SIG-M5 treated with dmso at 0.1 percent for 504 hours (cell line): ENCODE measurements at regions not wholly inside any gene's neighbourhood (a gene's known extent, or its start where the extent isn't known, plus 50 kb on each side); places are given as distances from the start of the nearest gene placed in this dataset.
"Not testable (repeated sequence)": the region's sequence is repeated elsewhere in the genome, so short reads cannot be mapped to it uniquely, and the experiment has no call there.

ENCODE experiments used
- DNase-seq: peaks from one replicate; lab custom pipeline; 2025; ENCODE audit not compliant: unreplicated experiment; lab: John Stamatoyannopoulos, UW

DNA sequence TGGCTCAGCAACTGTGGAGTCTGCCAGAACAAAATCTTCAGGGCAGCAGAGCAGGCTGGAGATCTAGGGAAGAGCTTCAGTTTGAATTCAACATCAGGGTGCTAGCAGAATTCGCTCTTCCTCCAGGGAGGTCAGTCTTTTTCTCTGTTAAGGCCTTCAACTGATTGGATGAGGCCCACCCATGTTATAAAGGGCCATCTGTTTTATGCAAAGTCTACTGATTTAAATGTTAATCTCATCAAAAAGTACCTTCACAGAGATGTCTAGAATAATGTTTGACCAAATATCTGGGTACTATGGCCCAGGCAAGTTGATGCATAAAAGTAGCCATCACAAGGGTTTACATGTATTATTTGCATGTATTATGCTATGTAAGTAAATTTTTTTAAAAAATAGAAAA, 378.4 kb downstream of the BTG1 start:
- DNase-seq, result no peak

DNA sequence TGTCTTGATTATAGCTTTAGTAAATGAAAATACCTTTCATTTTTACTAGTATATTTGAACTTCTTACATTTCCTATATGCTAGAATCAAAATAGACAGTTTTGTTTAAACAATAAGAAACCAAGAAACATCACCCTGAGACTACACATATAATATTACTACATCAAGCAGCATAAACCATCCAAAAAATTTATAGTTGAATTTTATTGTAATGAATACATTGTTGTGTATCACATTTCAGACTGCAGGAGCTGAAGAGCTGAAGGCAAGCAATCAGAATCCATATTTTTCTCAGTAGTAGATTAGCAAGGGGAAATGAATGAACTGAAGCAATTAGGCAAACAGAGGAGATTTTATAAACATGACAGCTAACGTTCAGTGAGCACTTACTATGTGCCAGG, 379.2 kb downstream of the BTG1 start:
- DNase-seq, result no peak

DNA sequence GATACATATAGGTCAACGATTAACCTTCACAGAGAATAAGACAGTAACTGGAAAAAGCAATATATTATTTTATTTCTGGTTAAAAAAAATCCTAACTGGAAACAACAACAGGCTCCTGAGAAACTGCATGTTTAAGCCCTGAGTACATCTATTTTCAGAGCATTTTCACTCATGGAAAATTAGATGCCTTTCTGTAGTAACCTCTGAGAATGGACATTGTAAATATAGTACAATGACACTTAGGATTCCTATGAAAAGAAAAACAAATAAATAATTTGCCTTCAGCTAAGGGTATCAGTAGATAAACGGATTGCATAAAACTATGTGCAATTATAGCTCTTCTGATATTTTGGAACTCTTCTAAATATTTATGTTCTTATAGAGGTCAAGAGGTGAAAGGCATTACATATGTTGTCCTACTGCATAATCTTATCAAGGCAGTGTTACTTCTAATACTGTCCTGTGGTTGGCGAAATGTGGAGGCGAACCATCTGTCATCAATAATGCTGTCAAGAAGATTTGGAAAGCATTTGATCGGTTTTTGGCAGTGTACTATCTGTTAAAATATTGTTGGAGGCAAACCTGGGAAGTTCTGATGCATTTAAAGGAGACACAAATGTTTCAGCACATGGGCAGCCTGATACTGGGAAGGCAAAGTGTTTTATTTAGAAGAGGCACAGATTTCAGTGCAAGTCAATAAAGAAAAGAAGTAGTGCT, 381.8 kb downstream of the BTG1 start:
- no peak for DNase-seq

DNA sequence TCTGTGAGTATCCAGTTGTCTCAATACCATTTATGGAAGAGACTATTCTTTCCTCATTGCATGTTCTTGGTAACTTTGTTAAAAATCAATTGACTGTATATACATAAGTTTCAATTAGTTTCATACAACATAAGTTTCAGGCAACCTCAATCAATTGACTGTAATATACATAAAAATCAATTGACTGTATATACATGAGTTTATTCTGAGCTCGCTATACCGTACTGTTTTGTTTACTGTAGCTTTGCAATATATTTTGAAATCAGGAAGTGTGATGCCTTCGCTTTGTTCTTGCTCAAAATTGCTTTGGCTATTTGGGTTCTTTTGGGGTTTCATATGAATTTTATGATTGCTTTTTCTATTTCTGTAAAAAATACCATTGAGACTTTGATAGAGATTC, 392.0 kb downstream of the BTG1 start:
- DNase-seq, result no peak

DNA sequence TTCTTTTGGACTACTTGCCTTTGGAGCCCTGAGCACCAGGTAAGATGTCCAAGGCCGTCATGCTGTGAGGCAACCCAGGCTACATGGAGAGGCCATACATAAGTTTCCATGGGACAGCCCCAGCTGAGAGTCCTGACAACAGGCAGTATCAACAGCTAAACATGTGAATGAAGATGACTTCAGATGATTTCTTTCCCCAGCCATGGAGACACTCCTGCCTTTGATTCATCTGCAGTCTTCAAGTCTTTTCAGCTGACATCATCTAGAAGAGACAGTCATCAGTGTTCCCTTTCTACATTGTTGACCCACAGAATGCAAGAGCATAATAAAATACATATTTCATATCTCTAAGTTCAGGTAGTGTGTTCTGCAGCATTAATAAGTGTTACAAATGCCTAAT, 398.7 kb downstream of the BTG1 start:
- DNase-seq, result no peak

DNA sequence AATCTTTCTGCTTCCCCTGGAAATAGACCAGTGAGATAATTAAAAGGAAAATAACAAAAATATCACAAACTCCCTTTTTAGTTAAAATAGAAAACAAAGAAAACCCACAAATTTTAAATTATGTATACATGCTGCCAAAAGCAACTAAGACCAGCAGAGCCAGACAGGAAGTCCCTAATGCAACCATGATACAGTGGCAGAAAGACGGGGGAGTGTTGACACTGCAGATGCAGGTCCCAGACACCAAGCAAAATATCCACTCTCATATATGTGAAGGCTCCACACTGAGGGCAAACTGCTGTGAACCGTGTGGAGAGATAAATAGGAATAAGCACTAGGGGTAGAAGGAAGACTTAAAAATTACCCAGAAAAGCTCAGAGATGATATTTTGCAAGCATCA, 401.0 kb downstream of the BTG1 start:
- DNase-seq, result no peak

DNA sequence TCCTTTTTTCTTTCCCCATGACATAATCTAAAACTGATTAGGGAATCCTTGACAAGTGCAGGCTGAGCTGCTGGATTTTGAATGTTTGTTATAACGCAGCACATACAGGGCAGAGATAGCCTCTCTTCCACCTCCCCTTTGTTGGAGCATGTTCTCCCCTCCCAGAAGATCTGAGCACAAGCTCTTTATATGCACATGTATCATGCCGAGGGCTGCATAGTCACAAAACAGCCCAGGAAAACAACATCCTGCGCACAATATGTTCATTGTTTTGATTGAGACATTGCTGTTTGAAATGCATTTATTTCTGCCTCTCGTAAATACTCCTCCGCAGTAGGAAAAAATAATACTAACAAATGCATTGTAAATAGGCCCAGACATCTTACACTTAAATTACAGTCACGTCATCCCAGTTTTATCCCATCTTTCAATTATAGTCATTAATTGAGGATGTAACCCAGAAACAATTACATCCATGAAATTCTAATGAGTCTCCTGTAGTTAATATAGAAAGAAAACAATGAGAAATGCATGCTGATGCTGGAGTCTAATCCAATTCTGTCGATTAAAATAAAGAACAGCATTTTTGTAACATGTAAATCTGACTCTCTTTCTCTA, 401.8 kb downstream of the BTG1 start:
- DNase-seq, result no peak

DNA sequence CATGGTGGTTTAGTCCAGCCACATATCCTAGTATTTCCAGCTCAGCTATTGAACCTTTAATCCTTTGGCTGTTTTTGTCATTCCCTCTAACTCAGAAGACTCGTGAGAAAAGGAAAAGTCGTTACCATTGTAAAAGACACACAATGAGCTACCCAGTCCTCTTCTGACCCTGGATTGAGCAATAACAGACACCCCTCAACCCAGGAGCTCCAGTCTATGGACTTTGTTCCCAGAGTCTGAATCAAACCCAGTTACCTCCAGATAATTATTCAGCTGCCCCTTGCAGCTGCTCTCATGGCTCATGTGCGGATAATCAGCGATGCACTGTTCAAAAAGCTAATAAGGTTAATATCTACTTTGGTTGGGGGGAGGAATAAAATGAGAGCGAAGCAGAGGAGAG, 402.4 kb downstream of the BTG1 start:
- no peak for DNase-seq

DNA sequence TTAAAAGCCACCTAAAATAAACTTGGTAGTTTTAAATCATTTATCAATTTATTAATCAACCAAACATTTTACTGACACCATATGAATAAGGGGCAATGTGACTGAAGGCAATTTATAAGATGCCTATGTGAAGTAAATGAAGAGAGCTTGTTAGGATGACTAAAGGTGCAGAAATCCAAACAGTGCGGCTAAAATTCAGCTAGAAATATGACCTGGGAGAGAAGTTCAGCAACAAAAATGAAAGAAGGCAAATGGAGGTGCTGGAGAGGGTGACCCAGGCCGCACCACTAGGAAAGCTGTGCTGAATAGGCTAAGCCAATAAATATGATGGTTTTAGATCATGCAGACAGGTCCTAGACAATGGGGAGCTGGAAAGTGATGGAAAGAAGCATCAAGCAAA, 403.7 kb downstream of the BTG1 start:
- no peak for DNase-seq

DNA sequence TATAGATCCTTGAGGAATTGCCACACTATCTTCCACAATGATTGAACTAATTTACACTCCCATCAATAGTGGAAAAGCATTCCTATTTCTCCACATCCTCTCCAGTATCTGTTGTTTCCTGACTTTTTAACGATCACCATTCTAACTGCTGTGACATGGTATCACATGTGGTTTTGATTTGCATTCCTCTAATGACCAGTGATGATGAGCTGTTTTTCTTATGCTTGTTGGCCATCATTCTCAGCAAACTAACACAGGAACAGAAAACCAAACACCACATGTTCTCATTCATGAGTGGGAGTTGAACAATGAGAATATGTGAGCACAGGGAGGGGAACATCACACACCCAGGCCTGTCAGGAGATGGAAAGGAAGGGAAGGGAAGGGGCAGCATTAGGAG, 411.8 kb downstream of the BTG1 start:
- not testable (repeated sequence) for DNase-seq

DNA sequence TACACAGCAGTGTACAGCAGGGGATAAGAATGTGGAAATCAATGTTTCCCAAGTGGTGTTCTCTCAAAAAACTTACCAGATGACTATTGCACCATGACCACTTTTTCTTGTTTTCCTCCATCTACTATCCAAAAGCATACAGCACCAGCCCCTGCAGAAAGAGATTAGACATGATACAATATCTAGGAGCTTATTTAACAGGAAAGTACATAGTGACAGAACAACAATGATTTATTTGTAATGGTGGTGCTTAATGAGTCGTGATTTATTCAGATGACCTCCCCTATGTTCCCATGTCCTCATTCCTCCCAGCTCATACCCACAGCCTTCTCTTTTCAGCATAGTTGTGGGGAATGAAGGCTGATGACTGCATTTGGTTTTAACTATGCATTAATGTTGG, 413.6 kb downstream of the BTG1 start:
- DNase-seq, result no peak

DNA sequence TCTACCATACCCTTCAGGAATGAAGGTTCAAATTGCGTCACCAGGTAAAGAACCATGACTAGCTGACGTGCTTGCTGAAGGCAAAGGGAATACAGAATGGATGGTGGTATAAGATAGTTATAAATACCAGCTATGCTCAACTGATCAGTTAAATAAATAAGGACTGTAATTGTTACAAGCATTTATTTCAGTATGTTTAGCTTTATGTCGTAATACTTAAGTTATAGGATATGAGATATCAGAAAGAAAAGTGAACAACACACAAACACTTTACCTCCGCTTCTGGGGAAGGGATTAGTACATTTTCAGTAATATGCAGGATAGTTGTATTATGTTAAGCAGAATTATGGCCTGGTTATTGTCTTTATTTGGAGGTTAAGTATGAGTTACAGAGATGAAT, 416.1 kb downstream of the BTG1 start:
- DNase-seq, result no peak

DNA sequence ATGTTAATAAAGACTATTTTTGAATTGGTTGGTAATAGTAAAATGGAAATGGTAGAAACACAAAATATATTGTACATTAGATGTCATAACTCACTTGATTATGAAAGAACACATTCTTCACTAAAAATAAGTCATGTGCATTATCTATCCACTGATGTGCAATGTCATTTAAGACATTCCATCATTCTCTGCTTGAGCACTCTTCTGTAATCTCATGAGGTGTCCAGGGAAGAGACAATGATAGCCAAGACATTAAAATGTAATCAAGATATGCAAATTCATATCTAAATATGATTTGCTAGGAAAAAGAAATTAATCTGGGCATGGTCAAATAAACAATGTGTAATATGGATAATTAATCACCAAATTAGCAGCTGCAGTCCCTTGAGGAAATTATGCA, 422.5 kb downstream of the BTG1 start:
- DNase-seq, result no peak

DNA sequence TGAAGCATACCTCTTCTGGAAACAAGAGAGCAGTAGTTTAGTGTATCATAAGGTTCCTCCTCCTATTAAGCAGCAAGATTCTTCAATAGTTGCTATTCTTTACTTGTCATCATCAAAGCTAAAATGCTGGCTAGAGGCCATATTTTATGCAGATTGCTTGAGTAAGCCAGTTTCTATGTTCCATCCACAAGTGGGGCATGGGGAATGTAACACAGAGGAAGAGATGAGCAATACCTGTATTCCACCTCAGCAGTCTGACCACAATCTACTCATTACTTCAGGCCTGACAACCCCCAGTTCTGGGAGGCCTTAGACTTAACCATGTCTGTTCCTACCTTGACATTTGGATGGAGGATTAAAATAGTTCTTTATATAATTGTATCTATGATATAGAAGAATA, 423.6 kb downstream of the BTG1 start:
- no peak for DNase-seq

DNA sequence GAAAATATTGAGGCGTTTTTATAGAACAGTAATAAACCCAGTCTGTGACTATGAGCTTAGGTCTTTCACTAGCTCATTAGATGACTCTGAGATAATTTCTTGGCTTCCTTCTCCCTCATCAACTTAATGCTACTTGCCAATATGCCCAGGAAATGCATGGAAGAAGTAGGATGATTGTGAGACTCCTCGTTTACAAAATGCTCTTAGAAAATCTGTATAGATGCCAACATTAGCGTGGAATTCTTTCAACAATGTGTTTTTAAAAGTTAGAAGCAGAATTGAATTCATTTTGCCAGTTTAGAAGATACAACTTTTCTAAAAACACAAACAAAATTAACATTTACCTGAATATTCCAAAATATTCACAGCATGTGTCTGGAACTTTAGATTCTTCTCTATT, 424.6 kb downstream of the BTG1 start:
- DNase-seq, result no peak

DNA sequence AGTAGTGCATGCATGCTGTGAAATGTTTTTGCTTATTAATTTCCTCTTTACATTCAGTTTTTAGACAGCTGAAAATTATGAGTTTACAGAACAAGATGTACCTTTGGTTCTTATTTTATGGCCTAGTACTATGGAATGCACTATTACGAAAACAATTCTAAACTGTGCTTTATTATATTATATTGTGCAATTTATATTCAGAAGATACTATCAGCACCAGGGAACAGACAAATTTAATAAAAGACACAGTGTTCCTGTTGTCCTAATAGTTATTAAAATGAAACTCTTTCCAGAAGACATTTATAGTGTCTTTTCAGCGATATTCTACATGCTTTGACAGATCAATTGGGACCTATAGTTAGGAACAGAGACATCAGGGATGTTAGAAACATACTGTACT, 427.3 kb downstream of the BTG1 start:
- no peak for DNase-seq

DNA sequence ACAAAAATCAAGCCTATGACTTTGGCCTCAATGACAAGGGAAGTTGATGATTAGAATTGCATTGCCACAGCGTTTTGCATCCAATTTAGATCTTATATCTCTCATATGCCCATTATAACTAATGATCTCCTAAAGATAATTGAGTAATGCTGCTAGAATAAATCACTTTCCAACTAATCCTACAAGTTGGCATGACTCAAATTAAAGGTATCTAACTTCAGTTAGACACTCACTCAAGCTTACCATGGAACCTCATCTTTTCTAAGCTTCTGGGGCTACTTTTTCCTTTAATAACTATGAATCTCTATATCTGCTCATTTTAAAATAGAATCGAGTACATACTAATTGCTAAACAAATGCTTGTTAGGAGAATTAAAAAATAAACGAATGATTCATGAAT, 427.8 kb downstream of the BTG1 start:
- no peak for DNase-seq

DNA sequence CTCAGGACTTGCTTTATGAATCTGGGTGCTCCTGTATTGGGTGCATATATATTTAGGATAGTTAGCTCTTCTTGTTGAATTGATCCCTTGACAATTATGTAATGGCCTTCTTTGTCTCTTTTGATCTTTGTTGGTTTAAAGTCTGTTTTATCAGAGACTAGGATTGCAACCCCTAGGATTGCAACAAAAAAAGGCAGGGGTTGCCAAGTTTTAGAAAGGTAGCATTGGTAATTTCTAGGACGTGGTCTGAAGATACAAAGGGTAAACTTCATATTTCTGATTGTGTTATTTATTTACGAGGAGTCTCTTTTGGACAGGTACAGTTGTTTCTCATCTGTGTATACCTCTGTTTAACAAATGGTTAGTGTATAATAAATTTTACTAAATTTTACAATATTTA, 433.7 kb downstream of the BTG1 start:
- DNase-seq, result not testable (repeated sequence)

DNA sequence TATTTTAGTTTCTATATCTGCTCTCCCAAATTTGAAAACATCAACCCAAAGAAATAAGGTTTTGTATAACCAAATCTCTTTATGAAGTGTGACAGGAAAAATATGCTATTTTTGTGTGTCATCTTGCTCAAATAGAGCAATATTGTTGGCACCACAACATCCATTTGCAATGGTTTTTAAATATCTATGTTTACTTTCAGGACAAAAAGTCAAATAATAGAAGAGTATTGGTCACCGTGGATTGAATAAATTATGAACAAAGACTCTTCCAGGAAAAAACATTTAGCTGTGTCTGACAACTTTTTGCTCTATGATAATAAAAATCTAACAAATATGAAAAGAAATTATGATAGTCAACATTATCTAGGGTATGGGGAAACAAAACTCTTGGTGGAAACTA, 439.2 kb downstream of the BTG1 start:
- DNase-seq, result no peak

DNA sequence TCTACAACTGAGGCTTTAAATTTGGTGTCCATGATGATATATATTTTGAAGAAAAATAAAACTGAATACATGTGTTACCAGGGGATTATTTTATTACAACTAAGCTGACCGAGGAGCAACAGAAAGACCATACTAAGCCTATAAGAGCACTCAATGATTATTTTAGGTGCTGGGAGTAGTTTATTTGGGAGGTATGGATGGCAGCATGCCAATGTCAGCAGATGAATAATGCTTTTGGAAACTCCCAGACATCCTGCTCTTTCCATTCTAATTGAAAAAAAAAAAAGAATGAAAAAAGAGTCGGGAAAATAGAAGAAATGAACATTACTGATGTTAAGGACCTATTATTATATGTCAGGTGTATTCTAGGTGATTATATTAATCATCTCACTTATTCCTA, 441.2 kb downstream of the BTG1 start:
- no peak for DNase-seq

DNA sequence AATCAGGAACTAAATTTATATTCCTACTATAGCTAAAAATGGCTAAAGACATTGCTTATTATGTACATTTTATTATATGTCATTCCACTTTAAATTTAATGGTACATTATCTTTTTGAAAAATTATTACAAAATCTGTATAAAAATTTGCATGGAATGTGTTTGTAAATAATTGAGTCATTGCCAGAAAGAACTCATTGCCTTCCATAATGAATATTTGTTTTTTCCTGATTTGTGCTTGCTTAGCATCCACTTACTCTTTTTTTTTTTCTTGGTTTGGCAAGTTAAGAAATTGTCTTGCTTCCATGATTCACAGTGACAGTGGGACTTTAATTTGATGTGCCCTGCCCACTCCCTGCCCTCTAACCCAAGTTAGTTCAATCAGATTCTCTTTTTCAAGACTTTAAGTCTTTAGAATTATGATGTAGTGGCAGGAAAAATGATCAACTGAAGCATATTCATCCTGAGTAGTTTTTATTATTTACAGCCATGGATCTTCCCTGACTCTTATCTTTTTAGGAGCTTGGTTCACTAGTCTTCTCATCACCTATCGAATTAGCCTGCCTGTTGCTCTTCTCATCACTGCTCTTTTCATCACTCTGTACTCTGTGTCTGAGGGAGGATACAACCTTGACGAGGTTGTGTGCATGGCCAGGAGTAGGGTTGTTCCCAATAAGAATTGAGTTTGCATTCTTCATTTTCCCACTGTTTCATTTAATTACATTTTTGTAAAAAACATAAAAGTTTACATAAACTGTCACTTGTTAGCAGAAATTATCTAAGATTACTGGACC, 442.0 kb downstream of the BTG1 start:
- no peak for DNase-seq

DNA sequence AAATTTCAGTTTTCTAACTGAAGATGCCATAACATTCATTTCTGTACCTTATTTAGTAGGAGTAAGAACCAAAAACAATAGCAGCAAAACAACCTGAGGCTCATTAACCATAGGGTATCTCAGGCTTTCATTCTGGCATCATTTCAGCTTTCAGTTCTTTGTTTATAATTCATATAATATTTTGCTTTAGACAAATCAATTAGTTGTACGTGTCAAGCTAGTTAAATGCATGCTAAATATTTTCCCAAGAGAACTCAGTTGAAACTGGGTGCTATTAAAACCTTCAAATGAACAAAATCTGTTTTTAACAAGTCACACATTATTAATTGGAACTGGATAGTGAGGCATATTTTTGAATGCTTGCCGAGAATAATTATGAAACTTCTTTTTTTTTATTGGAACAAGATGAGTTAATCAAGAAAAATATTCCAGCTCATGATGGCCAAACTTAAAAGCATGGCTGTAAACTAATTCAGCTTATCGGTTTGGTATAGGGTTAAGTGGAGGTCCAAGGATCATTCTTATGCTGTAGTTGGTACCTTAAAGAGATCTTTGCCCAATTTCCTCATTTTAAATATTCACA, 442.7 kb downstream of the BTG1 start:
- DNase-seq, result no peak
